RWPE2 (cell line): ENCODE measurements at regions not wholly inside any gene's neighbourhood (a gene's known extent, or its start where the extent isn't known, plus 50 kb on each side); places are given as distances from the start of the nearest gene placed in this dataset.

ENCODE experiments used
- ATAC-seq: fragments of 200-7000 bp; cut with Tn5 transposase; 3 replicates; pipeline ENCODE4 v1.9.1; 2021; ENCODE audit warnings: low read depth
- DNase-seq: peaks from one replicate; pipeline ENCODE4 v3.0.0-alpha.2; 2020; ENCODE audit warnings: low spot score
- H3K27ac ChIP-seq: fragments of 450-650 bp; 2 replicates; pipeline ENCODE4 v1.5.1; 2017; ENCODE audit warnings: mild to moderate bottlenecking; ENCODE audit not compliant: poor library complexity, severe bottlenecking
- H3K27me3 ChIP-seq: fragments of 250-450 bp; sonication (Bioruptor Pico); 2 replicates; pipeline ENCODE4 v1.5.1; 2021; ENCODE audit warnings: mild to moderate bottlenecking, moderate library complexity; ENCODE audit not compliant: insufficient read depth, poor library complexity, severe bottlenecking
- H3K36me3 ChIP-seq: fragments of 250-450 bp; sonication (Bioruptor Pico); 2 replicates; pipeline ENCODE4 v1.5.1; 2020; ENCODE audit warnings: low read depth, mild to moderate bottlenecking, moderate library complexity
- H3K4me1 ChIP-seq: fragments of 250-450 bp; sonication (Bioruptor Pico); 2 replicates; pipeline ENCODE4 v1.5.1; 2021; ENCODE audit warnings: mild to moderate bottlenecking, moderate library complexity; ENCODE audit not compliant: insufficient read depth, poor library complexity, severe bottlenecking
- H3K4me3 ChIP-seq: fragments of 250-450 bp; sonication (Bioruptor Pico); 2 replicates; pipeline ENCODE4 v1.5.1; 2021; ENCODE audit warnings: mild to moderate bottlenecking, moderate library complexity; ENCODE audit not compliant: severe bottlenecking
- H3K9me3 ChIP-seq: fragments of 250-450 bp; sonication (Bioruptor Pico); 2 replicates; pipeline ENCODE4 v1.5.1; 2021; ENCODE audit warnings: mild to moderate bottlenecking, moderate library complexity; ENCODE audit not compliant: severe bottlenecking
- TF ChIP-seq, protein P1 (sequence below): fragments of 450-650 bp; IDR thresholded peaks from one replicate; pipeline ENCODE4 v1.5.1; 2017; ENCODE audit warnings: mild to moderate bottlenecking, moderate library complexity; ENCODE audit not compliant: poor library complexity, severe bottlenecking

DNA sequence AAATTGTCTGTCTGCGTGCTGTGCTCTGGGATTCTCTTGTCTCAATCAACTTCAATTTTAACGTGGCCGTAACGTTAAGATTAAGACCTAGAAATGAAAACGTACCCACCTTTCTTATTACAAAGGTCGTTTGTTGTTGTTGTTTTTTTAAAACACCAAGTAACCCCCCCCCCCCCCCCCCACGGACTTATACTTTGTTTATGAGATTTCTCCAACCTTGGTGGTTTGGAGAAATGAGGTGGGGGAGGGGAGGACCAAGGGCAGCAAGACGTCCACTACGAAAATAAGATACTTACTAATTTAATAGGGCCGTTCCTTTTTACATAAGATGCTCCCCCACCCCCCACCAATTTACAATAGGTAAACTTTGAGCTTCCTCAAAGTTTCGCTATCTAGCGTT is 244.4 kb upstream of the TOPAZ1 start:
- no peak for DNase-seq
- H3K4me3 ChIP-seq: peak overlapping the region; percentile 63
- ATAC-seq: no peak
- TF ChIP-seq, protein P1, sequence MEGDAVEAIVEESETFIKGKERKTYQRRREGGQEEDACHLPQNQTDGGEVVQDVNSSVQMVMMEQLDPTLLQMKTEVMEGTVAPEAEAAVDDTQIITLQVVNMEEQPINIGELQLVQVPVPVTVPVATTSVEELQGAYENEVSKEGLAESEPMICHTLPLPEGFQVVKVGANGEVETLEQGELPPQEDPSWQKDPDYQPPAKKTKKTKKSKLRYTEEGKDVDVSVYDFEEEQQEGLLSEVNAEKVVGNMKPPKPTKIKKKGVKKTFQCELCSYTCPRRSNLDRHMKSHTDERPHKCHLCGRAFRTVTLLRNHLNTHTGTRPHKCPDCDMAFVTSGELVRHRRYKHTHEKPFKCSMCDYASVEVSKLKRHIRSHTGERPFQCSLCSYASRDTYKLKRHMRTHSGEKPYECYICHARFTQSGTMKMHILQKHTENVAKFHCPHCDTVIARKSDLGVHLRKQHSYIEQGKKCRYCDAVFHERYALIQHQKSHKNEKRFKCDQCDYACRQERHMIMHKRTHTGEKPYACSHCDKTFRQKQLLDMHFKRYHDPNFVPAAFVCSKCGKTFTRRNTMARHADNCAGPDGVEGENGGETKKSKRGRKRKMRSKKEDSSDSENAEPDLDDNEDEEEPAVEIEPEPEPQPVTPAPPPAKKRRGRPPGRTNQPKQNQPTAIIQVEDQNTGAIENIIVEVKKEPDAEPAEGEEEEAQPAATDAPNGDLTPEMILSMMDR: no peak
- no peaks in the 10 kb centered on the region for H3K27me3 ChIP-seq
- peak overlapping the region; percentile 89 for H3K27ac ChIP-seq
- H3K4me1 ChIP-seq: peaks cover 15% of the 10 kb centered on the region
- H3K9me3 ChIP-seq: no peaks in the 10 kb centered on the region
- peaks cover 8% of the 10 kb centered on the region; the same call in 1 of the 2 replicates for H3K36me3 ChIP-seq

DNA sequence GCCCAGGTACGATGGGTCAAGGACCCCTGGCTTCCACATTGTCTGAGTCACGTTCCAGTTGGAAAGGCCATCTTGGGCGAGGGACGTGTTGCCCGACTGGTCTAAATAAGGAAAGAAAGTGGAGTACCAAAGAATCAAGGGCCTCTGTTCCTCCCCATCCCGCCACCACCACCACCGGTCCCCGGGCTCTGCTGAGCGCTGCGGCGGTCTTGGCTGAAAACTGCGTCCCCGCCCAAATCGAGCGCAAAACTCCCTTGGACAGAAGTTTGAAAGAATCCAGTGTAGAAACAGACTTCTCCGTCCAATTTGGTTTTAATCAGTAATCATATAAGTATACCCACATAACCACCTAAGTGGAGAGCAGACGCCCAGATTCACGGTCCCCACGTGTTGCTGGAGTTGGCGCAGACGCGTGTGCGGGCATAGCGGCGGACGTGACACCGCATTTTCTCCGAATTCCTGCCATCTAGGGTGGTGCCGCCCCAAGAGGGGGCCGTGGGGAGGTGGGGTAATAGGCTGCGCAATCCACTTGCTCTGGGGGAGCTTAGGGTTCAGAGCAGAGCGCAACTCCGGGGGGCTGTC is 243.8 kb upstream of the TOPAZ1 start:
- peaks cover 10% of the 10 kb centered on the region; the same call in 1 of the 2 replicates for H3K36me3 ChIP-seq
- H3K4me3 ChIP-seq: peak overlapping the region; percentile 63
- peaks cover 15% of the 10 kb centered on the region for H3K4me1 ChIP-seq
- no peak for ATAC-seq
- TF ChIP-seq, protein P1: no peak
- H3K9me3 ChIP-seq: no peaks in the 10 kb centered on the region
- peak; percentile 44 for DNase-seq
- H3K27ac ChIP-seq: peak overlapping the region; percentile 89
- no peaks in the 10 kb centered on the region for H3K27me3 ChIP-seq

DNA sequence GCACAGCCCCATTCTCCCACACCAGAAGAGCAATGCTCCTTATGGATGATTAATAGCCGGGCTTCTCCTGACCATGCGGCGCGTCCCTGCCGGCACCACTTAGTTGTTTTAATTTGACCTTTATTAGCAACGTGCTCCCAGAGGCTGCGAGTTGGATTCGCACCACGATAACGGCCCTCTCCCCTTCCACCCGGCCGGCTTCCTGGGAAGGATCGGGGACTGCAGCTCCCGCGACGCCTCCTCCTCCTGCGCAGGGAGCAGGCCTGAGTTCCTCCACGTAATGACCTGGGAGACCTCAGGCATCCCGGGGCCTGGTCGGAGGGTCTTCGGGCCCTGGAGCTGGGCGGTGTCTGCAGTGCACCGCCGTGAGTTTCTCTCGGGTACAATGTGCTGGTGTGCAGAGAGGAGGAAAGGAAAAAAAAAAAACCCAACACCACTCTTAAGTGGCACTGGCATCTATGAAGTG is 243.3 kb upstream of the TOPAZ1 start:
- no peak for ATAC-seq
- H3K4me1 ChIP-seq: peaks cover 15% of the 10 kb centered on the region
- H3K9me3 ChIP-seq: no peaks in the 10 kb centered on the region
- DNase-seq: peak; percentile 54
- TF ChIP-seq, protein P1: no peak
- peak overlapping the region; percentile 89 for H3K27ac ChIP-seq
- H3K36me3 ChIP-seq: peaks cover 10% of the 10 kb centered on the region; the same call in 1 of the 2 replicates
- no peaks in the 10 kb centered on the region for H3K27me3 ChIP-seq
- peak overlapping the region; percentile 63 for H3K4me3 ChIP-seq

DNA sequence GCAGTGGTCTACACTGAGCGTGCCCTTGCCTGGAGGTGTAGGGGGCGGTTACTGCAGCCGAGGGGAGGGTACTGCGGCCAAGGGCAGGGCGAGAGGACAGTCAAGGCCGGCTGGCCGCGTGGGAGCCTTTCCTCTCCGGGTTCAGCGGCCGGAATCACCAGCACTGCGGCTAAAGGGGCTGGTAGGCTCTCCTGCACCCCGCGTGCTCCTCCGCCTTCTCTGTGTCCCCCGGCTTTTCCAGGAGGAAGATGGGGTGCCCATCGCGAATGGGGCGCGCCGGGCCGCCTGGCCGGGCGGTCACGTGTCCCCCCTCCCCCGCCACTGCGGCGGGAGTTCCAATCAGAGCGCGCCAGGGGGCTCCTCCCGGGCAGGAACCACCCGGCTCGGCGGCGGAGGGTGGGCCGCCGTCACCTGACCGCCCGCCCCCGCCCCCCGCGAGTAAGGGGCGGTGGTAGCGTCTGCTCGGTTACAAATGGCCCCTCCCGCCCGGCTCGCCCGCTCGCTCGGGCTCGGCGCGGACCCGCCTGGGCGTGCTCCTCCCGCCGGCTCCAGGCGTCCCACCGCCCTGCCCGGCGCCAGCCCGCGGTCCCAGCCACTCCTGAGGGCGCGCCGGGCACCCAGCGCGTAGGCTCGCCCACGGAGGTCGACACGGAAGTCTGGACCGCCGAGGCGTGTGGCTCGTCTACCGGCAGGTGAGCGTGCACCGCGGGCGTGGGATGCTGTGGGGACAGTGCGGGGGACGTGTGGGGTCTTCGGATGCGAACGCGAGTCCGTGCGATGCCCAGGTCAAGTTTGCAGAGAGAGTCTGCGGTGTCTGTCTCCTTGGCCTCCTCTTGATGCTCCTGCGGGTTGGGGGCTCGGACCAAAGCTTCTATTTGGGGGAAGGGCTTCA is 242.6 kb upstream of the TOPAZ1 start:
- DNase-seq: peak; percentile 85
- ATAC-seq: peak; percentile 57

More for the DNA sequence above, 242.6 kb upstream of the TOPAZ1 start:
- H3K27ac ChIP-seq: peak overlapping the region; percentile 89
- TF ChIP-seq, protein P1: no peak
- peaks cover 17% of the 10 kb centered on the region for H3K36me3 ChIP-seq
- no peaks in the 10 kb centered on the region for H3K9me3 ChIP-seq
- H3K27me3 ChIP-seq: no peaks in the 10 kb centered on the region
- H3K4me3 ChIP-seq: peak overlapping the region; percentile 63
- H3K4me1 ChIP-seq: peaks cover 15% of the 10 kb centered on the region
